Natural killer cell (primary cell): ENCODE measurements at regions not wholly inside any gene's neighbourhood (a gene's known extent, or its start where the extent isn't known, plus 50 kb on each side); places are given as distances from the start of the nearest gene placed in this dataset.

Source experiments
- ATAC-seq, 3 donors: fragments of 150-1000 bp in 2 of 3; fragments of 200-7000 bp in 1 of 3; cut with Tn5 transposase; 1 replicate in 1 of 3; 2 replicates in 2 of 3; pipeline ENCODE4 v1.10.0; 2021; ENCODE audit warnings: mild to moderate bottlenecking in 2 of 3, moderate library complexity in 2 of 3
- DNase-seq, 2 donors: peaks; one replicate each; pipeline versions ENCODE4 v3.0.0 to v3.0.0-alpha.2; 2013 to 2021; ENCODE audit warnings: mixed read lengths in 1 of 2
- H3K27ac ChIP-seq: one replicate; pipeline ENCODE4 v1.5.1; 2013; ENCODE audit warnings: mild to moderate bottlenecking, low read length
- H3K27me3 ChIP-seq: one replicate; pipeline ENCODE4 v1.6.1; 2013; ENCODE audit warnings: low read length; ENCODE audit not compliant: control insufficient read depth, insufficient read depth
- H3K36me3 ChIP-seq: one replicate; pipeline ENCODE4 v1.6.1; 2013; ENCODE audit warnings: low read length; ENCODE audit not compliant: control insufficient read depth, insufficient read depth
- H3K4me1 ChIP-seq: one replicate; pipeline ENCODE4 v1.6.1; 2013; ENCODE audit warnings: low read length; ENCODE audit not compliant: control insufficient read depth, insufficient read depth
- H3K4me3 ChIP-seq: one replicate; pipeline ENCODE4 v1.5.1; 2013; ENCODE audit warnings: low read length
- H3K9me3 ChIP-seq: one replicate; pipeline ENCODE4 v1.6.1; 2013; ENCODE audit warnings: low read length; ENCODE audit not compliant: control insufficient read depth, insufficient read depth
- H3K27ac Mint-ChIP-seq, 2 donors: one replicate each; pipeline ENCODE4 v1.8.0; 2022; ENCODE audit warnings: mild to moderate bottlenecking in 2 of 2, mixed read lengths in 2 of 2, moderate library complexity in 1 of 2
- H3K27me3 Mint-ChIP-seq, 2 donors: one replicate each; pipeline ENCODE4 v1.8.0; 2022; ENCODE audit warnings: low read depth in 2 of 2, mixed read lengths in 2 of 2
- H3K36me3 Mint-ChIP-seq: one replicate; pipeline ENCODE4 v1.8.0; 2022; ENCODE audit warnings: mixed read lengths
- H3K4me1 Mint-ChIP-seq, 2 donors: one replicate each; pipeline ENCODE4 v1.8.0; 2022; ENCODE audit warnings: mixed read lengths in 2 of 2
- H3K4me3 Mint-ChIP-seq: one replicate; pipeline ENCODE4 v1.8.0; 2022; ENCODE audit warnings: mild to moderate bottlenecking, moderate library complexity, mixed read lengths
- H3K9me3 Mint-ChIP-seq, 2 donors: one replicate each; pipeline ENCODE4 v1.8.0; 2022; ENCODE audit warnings: mixed read lengths in 2 of 2
- CTCF ChIP-seq: fragments of 200-600 bp; IDR thresholded peaks from one replicate; pipeline ENCODE4 v1.8.0; 2022; ENCODE audit warnings: antibody characterized with exemption
- WGBS: methylation state at CpG from one replicate; pipeline ENCODE4 v1.1.7; 2013; ENCODE audit warnings: missing lambda C conversion rate; ENCODE audit not compliant: insufficient coverage; 5-methylcytosine and 5-hydroxymethylcytosine counted together
- intact Hi-C: fragments of 100-400 bp; cut with micrococcal nuclease; formaldehyde crosslinking; loops from one replicate; pipeline ENCODE4 v1.14.2; 2022

GRCh38 chr5:133735346-133735745 lies 123.0 kb upstream of the FSTL4 start:
- H3K4me1 ChIP-seq, result no peaks in the 10 kb centered on the region
- WGBS, result 79% methylated on average over 9 of the region's 9 CpGs
- Mint-ChIP-seq H3K9me3 (no peaks in the 10 kb centered on the region), H3K4me1 (no peaks in the 10 kb centered on the region), H3K27ac (no peak overlapping the region), H3K4me3 (no peak overlapping the region), H3K27me3 (peaks cover 0 to 6% of the 10 kb centered on the region in 2 donors), H3K36me3 (no peaks in the 10 kb centered on the region)
- DNase-seq, result no peak
- no peak overlapping the region for H3K27ac ChIP-seq
- H3K9me3 ChIP-seq, result no peaks in the 10 kb centered on the region
- intact Hi-C loops, result no loop called here
- H3K36me3 ChIP-seq, result no peaks in the 10 kb centered on the region
- H3K4me3 ChIP-seq, result no peak overlapping the region
- no peaks in the 10 kb centered on the region for H3K27me3 ChIP-seq
- TF ChIP-seq CTCF, result no peak
- no peak for ATAC-seq

- Histone ChIP-seq H3K27me3 (no peaks in the 10 kb centered on the region), H3K4me3 (no peak overlapping the region), H3K4me1 (no peaks in the 10 kb centered on the region), H3K9me3 (no peaks in the 10 kb centered on the region), H3K27ac (no peak overlapping the region), H3K36me3 (no peaks in the 10 kb centered on the region)
- intact Hi-C loops, result no loop called here
- Mint-ChIP-seq H3K4me1 (no peaks in the 10 kb centered on the region), H3K27me3 (peaks cover 0 to 6% of the 10 kb centered on the region in 2 donors), H3K9me3 (no peaks in the 10 kb centered on the region), H3K27ac (no peak overlapping the region), H3K4me3 (no peak overlapping the region), H3K36me3 (no peaks in the 10 kb centered on the region)
- no peak for TF ChIP-seq CTCF
- ATAC-seq, result no peak
- WGBS, result 84% methylated on average over 8 of the region's 8 CpGs
- no peak for DNase-seq
Observed at GRCh38 chr5:133734916-133735315, 122.6 kb upstream of the FSTL4 start.

GRCh38 chr5:133732536-133732935 lies 120.2 kb upstream of the FSTL4 start:
- H3K4me3 Mint-ChIP-seq, result no peak overlapping the region
- H3K27ac ChIP-seq, result no peak overlapping the region
- H3K4me1 Mint-ChIP-seq, result no peaks in the 10 kb centered on the region
- no peaks in the 10 kb centered on the region for H3K9me3 Mint-ChIP-seq
- no peak overlapping the region for H3K4me3 ChIP-seq
- intact Hi-C loops, result no loop called here
- H3K9me3 ChIP-seq, result no peaks in the 10 kb centered on the region
- ATAC-seq, result no peak
- peaks cover 7 to 18% of the 10 kb centered on the region in 2 donors for H3K27me3 Mint-ChIP-seq
- TF ChIP-seq CTCF, result no peak
- DNase-seq, result no peak
- H3K27ac Mint-ChIP-seq, result no peak overlapping the region
- no peaks in the 10 kb centered on the region for H3K4me1 ChIP-seq
- H3K27me3 ChIP-seq, result no peaks in the 10 kb centered on the region
- H3K36me3 ChIP-seq, result no peaks in the 10 kb centered on the region
- WGBS, result 92% methylated on average over 10 of the region's 10 CpGs
- H3K36me3 Mint-ChIP-seq, result no peaks in the 10 kb centered on the region

GRCh38 chr5:133731951-133732350 lies 119.6 kb upstream of the FSTL4 start:
- Histone ChIP-seq H3K27ac (no peak overlapping the region), H3K4me1 (no peaks in the 10 kb centered on the region), H3K4me3 (no peak overlapping the region), H3K27me3 (no peaks in the 10 kb centered on the region), H3K9me3 (no peaks in the 10 kb centered on the region), H3K36me3 (no peaks in the 10 kb centered on the region)
- DNase-seq, result no peak
- no peak for ATAC-seq
- 65% methylated on average over 3 of the region's 3 CpGs for WGBS
- Mint-ChIP-seq H3K9me3 (no peaks in the 10 kb centered on the region), H3K4me3 (no peak overlapping the region), H3K4me1 (no peaks in the 10 kb centered on the region), H3K27me3 (peaks cover 7 to 23% of the 10 kb centered on the region in 2 donors), H3K36me3 (no peaks in the 10 kb centered on the region), H3K27ac (no peak overlapping the region)
- no peak for TF ChIP-seq CTCF
- intact Hi-C loops, result no loop called here
